ENCODE measurements at regions not wholly inside any gene's neighbourhood (a gene's known extent, or its start where the extent isn't known, plus 50 kb on each side); places are given as distances from the start of the nearest gene placed in this dataset.

- no peak for TF ChIP-seq CTCF (IDR thresholded peaks at IDR 0.05)
- no peak for TF ChIP-seq POLR2A (IDR thresholded peaks at IDR 0.05)
Measured at GRCh38 chr1:82299656-82300055, 498.9 kb downstream of the ADGRL2 start.

Measured in uterus (tissue), 2 donors.